ENCODE measurements at regions not wholly inside any gene's neighbourhood (a gene's known extent, or its start where the extent isn't known, plus 50 kb on each side); places are given as distances from the start of the nearest gene placed in this dataset.
"Not testable (repeated sequence)": the region's sequence is repeated elsewhere in the genome, so short reads cannot be mapped to it uniquely, and the experiment has no call there.

DNA sequence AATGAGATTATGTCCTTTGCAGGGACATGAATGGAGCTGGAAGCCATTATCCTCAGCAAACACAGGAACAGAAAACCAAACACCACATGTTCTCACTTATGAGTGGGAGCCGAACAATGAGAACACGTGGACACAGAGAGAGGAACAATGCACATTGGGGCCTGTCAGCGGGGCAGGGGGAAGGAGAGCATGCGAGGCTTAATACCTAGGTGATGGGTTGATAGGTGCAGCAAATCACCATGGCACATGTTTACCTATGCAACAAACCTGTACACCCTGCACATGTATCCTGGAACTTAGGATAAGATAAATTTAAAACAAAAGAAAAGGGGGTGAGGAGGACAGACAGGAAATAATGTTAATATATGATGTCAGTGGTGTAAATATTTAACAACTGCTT lies 53.0 kb upstream of the PELI2 start:
- ATAC-seq; H3K36me3 Mint-ChIP-seq (ENCODE audit: low read depth); H3K4me3 ChIP-seq; H3K4me3 Mint-ChIP-seq; H3K36me3 ChIP-seq (ENCODE audit: insufficient read depth); H3K4me1 Mint-ChIP-seq; DNase-seq (ENCODE audit: low spot score); H3K27ac ChIP-seq (ENCODE audit: low read depth); H3K79me2 ChIP-seq (replicated peaks; ENCODE audit: insufficient read depth); H2AFZ ChIP-seq; H3K9me2 ChIP-seq (ENCODE audit: insufficient read depth); H3K4me2 ChIP-seq; H3F3A ChIP-seq (replicated peaks; ENCODE audit: low read depth); H4K20me1 ChIP-seq (replicated peaks; ENCODE audit: insufficient read depth); H3K27ac Mint-ChIP-seq; H3K27me3 ChIP-seq (ENCODE audit: insufficient read depth); H3K4me1 ChIP-seq (ENCODE audit: insufficient read depth); H3K9me3 Mint-ChIP-seq; H3K27me3 Mint-ChIP-seq (ENCODE audit: insufficient read depth, low read depth, poor library complexity): not testable (repeated sequence)

DNA sequence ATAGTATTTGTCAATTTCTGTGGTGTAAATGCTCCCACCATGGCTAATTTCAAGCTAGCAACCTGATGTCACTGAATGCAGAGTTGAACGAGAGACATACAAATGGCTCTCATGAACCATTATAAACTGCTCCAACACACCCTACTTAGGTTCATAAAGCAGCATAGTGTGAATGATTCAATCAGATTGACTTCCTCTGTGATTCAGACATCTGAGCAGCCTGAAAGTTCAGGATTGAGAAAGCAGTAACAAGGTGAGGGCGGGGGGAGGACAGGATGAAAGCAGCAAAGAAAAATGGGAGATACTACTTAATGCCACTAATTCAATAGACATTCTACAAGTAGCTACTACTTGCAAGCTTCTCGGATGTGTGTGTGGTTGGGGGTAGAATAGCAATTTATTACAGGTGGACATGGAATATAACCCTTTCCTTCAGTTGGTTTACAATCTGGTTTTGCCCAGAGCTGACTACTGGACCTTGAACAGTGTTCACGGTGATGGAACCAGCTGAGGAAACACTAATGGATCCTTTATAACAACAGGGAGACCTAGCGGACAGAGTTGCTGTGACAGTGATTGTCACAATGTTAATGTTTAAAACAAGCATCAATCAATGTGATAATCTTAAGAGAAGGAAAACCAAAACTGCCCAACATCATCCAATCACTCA lies 52.5 kb upstream of the PELI2 start:
- Mint-ChIP-seq H3K9me3 (no peaks in the 10 kb centered on the region), H3K27me3 (ENCODE audit: insufficient read depth, low read depth, poor library complexity) (no peaks in the 10 kb centered on the region), H3K4me1 (no peaks in the 10 kb centered on the region), H3K27ac (no peak overlapping the region), H3K36me3 (ENCODE audit: low read depth) (no peaks in the 10 kb centered on the region), H3K4me3 (no peak overlapping the region)
- H3K27me3 ChIP-seq (ENCODE audit: insufficient read depth), result no peaks in the 10 kb centered on the region
- no peak for DNase-seq (ENCODE audit: low spot score)
- H3K4me2 ChIP-seq, result no peak overlapping the region
- no peak overlapping the region for H3K27ac ChIP-seq (ENCODE audit: low read depth)
- H3F3A ChIP-seq (replicated peaks; ENCODE audit: low read depth), result no peaks in the 10 kb centered on the region
- ATAC-seq, result no peak
- H3K4me1 ChIP-seq (ENCODE audit: insufficient read depth), result no peaks in the 10 kb centered on the region
- 0 out of 2 replicates have a peak, but pooled peaks cover 8% of the 10 kb centered on the region for H3K9me2 ChIP-seq (ENCODE audit: insufficient read depth)
- no peaks in the 10 kb centered on the region for H3K79me2 ChIP-seq (replicated peaks; ENCODE audit: insufficient read depth)
- no peak overlapping the region for H3K4me3 ChIP-seq
- H4K20me1 ChIP-seq (replicated peaks; ENCODE audit: insufficient read depth), result no peaks in the 10 kb centered on the region
- H2AFZ ChIP-seq, result no peak overlapping the region
- no peaks in the 10 kb centered on the region for H3K36me3 ChIP-seq (ENCODE audit: insufficient read depth)
- TF ChIP-seq JUNB (IDR thresholded peaks at IDR 0.05; ENCODE audit: unreplicated experiment) (no peak), NANOG (IDR thresholded peaks at IDR 0.05; ENCODE audit: borderline replicate concordance) (no peak), STAT1 (IDR thresholded peaks at IDR 0.05; ENCODE audit: unreplicated experiment) (no peak), ZNF114 (CRISPR knock-in tag; IDR thresholded peaks at IDR 0.05) (no peak), EZH2 (IDR thresholded peaks at IDR 0.05; ENCODE audit: low read depth, unreplicated experiment) (no peak), EZH2phosphoT487 (IDR thresholded peaks at IDR 0.05; ENCODE audit: unreplicated experiment) (no peak), ZNF331 (CRISPR knock-in tag; IDR thresholded peaks at IDR 0.05; ENCODE audit: low read depth) (no peak), POLR2AphosphoS5 (IDR thresholded peaks at IDR 0.05; ENCODE audit: low read depth) (no peak), CREB1 (CRISPR knock-in tag; IDR thresholded peaks at IDR 0.05; ENCODE audit: low read depth) (no peak)
- TF ChIP-seq, protein P1, sequence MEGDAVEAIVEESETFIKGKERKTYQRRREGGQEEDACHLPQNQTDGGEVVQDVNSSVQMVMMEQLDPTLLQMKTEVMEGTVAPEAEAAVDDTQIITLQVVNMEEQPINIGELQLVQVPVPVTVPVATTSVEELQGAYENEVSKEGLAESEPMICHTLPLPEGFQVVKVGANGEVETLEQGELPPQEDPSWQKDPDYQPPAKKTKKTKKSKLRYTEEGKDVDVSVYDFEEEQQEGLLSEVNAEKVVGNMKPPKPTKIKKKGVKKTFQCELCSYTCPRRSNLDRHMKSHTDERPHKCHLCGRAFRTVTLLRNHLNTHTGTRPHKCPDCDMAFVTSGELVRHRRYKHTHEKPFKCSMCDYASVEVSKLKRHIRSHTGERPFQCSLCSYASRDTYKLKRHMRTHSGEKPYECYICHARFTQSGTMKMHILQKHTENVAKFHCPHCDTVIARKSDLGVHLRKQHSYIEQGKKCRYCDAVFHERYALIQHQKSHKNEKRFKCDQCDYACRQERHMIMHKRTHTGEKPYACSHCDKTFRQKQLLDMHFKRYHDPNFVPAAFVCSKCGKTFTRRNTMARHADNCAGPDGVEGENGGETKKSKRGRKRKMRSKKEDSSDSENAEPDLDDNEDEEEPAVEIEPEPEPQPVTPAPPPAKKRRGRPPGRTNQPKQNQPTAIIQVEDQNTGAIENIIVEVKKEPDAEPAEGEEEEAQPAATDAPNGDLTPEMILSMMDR (conservative IDR thresholded peaks at IDR 0.05; ENCODE audit: low read depth in 2 of 2), result no peak
- TF ChIP-seq, protein P2, sequence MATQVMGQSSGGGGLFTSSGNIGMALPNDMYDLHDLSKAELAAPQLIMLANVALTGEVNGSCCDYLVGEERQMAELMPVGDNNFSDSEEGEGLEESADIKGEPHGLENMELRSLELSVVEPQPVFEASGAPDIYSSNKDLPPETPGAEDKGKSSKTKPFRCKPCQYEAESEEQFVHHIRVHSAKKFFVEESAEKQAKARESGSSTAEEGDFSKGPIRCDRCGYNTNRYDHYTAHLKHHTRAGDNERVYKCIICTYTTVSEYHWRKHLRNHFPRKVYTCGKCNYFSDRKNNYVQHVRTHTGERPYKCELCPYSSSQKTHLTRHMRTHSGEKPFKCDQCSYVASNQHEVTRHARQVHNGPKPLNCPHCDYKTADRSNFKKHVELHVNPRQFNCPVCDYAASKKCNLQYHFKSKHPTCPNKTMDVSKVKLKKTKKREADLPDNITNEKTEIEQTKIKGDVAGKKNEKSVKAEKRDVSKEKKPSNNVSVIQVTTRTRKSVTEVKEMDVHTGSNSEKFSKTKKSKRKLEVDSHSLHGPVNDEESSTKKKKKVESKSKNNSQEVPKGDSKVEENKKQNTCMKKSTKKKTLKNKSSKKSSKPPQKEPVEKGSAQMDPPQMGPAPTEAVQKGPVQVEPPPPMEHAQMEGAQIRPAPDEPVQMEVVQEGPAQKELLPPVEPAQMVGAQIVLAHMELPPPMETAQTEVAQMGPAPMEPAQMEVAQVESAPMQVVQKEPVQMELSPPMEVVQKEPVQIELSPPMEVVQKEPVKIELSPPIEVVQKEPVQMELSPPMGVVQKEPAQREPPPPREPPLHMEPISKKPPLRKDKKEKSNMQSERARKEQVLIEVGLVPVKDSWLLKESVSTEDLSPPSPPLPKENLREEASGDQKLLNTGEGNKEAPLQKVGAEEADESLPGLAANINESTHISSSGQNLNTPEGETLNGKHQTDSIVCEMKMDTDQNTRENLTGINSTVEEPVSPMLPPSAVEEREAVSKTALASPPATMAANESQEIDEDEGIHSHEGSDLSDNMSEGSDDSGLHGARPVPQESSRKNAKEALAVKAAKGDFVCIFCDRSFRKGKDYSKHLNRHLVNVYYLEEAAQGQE (IDR thresholded peaks at IDR 0.05; ENCODE audit: unreplicated experiment), result no peak
- TF ChIP-seq, protein P3, sequence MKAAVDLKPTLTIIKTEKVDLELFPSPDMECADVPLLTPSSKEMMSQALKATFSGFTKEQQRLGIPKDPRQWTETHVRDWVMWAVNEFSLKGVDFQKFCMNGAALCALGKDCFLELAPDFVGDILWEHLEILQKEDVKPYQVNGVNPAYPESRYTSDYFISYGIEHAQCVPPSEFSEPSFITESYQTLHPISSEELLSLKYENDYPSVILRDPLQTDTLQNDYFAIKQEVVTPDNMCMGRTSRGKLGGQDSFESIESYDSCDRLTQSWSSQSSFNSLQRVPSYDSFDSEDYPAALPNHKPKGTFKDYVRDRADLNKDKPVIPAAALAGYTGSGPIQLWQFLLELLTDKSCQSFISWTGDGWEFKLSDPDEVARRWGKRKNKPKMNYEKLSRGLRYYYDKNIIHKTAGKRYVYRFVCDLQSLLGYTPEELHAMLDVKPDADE (IDR thresholded peaks at IDR 0.05), result no peak

Data from GM23338 (cell line).